Endothelial cell of umbilical vein (primary cell): ENCODE measurements at regions not wholly inside any gene's neighbourhood (a gene's known extent, or its start where the extent isn't known, plus 50 kb on each side); places are given as distances from the start of the nearest gene placed in this dataset.

Experiments used
- BruUV-seq: library from RNA; stranded (reverse); fragments of 400-500 nt; replicated peaks from 2 replicates; lab custom pipeline; 2021; lab: Mats Ljungman, UMichigan
- CTCF ChIA-PET: fragments of 300-600, 350-600 bp; sonication (Branson Sonifier 250); formaldehyde crosslinking; loops from one replicate; lab custom pipeline; 2021; ENCODE audit warnings: antibody characterized with exemption, inconsistent platforms; lab: Charles Lee
- POLR2A ChIA-PET: fragments of 300-600, 350-600 bp; sonication (Branson Sonifier 250); formaldehyde crosslinking; loops from one replicate; lab custom pipeline; 2021; ENCODE audit warnings: antibody characterized with exemption, inconsistent platforms; lab: Charles Lee
- DNase-seq: peaks from one replicate; pipeline ENCODE4 v3.0.0-alpha.2; 2011; ENCODE audit warnings: low read depth, low spot score
- FAIRE-seq: peaks from 2 replicates; lab custom pipeline; 2011; peaks lifted over from hg19 to GRCh38; lab: Jason Lieb, UNC
- H2AFZ ChIP-seq: 2 replicates; pipeline ENCODE4 v1.6.0; 2012; ENCODE audit warnings: low read depth, low read length, control low read depth, inconsistent platforms
- H3K27ac ChIP-seq: 2 replicates; pipeline ENCODE4 v1.5.1; 2011; ENCODE audit warnings: low read depth, mild to moderate bottlenecking, control low read depth, low read length, moderate library complexity; ENCODE audit not compliant: insufficient read depth
- H3K27me3 ChIP-seq, 2 experiments: 2 replicates each; pipeline versions ENCODE4 v1.6.0 to v1.6.1; 2011; ENCODE audit warnings: low read length in 2 of 2, mixed read lengths in 1 of 2; ENCODE audit not compliant: control insufficient read depth in 2 of 2, insufficient read depth in 2 of 2
- H3K36me3 ChIP-seq, 2 experiments: 2 replicates in 1 of 2; 3 replicates in 1 of 2; pipeline ENCODE4 v1.5.1; 2011; ENCODE audit warnings: low read length in 2 of 2, mild to moderate bottlenecking in 1 of 2, moderate library complexity in 1 of 2; ENCODE audit not compliant: control insufficient read depth in 2 of 2, insufficient read depth in 2 of 2; ENCODE audit errors: extremely low read depth in 1 of 2
- H3K4me1 ChIP-seq: 3 replicates; pipeline ENCODE4 v1.5.1; 2011; ENCODE audit warnings: mild to moderate bottlenecking, low read length; ENCODE audit not compliant: control insufficient read depth, insufficient read depth; ENCODE audit errors: extremely low read depth
- H3K4me2 ChIP-seq: 2 replicates; pipeline ENCODE4 v1.6.1; 2011; ENCODE audit warnings: low read length, control low read depth, mixed read lengths; ENCODE audit not compliant: insufficient read depth
- H3K4me3 ChIP-seq, 3 experiments: fragments of 200-600 bp in 1 of 3; sonication (generic), shearing (Covaris generic) in 1 of 3; replicated peaks in 1 of 3; 2 replicates each; pipeline ENCODE4 v1.5.1; 2011 to 2016; ENCODE audit warnings: control low read depth in 3 of 3, low read length in 3 of 3, mild to moderate bottlenecking in 2 of 3, inconsistent platforms in 1 of 3, low read depth in 1 of 3, moderate library complexity in 1 of 3; ENCODE audit not compliant: insufficient read depth in 1 of 3
- H3K79me2 ChIP-seq: 2 replicates; pipeline ENCODE4 v1.6.0; 2012; ENCODE audit warnings: low read length, inconsistent platforms; ENCODE audit not compliant: control insufficient read depth, insufficient read depth
- H3K9ac ChIP-seq: replicated peaks from 2 replicates; pipeline ENCODE3; 2011; ENCODE audit warnings: low read length, control low read depth; ENCODE audit not compliant: insufficient read depth; ENCODE audit errors: extremely low read depth
- H3K9me1 ChIP-seq: replicated peaks from 3 replicates; pipeline ENCODE4 v1.6.0; 2011; ENCODE audit warnings: mild to moderate bottlenecking, low read length; ENCODE audit not compliant: control insufficient read depth, insufficient read depth; ENCODE audit errors: extremely low read depth
- H3K9me3 ChIP-seq: replicated peaks from 2 replicates; pipeline ENCODE4 v1.5.1; 2012; ENCODE audit warnings: low read length, inconsistent platforms; ENCODE audit not compliant: control insufficient read depth, insufficient read depth
- H4K20me1 ChIP-seq: replicated peaks from 2 replicates; pipeline ENCODE3; 2011; ENCODE audit warnings: mild to moderate bottlenecking, low read length; ENCODE audit not compliant: control insufficient read depth, insufficient read depth; ENCODE audit errors: extremely low read depth
- CTCF ChIP-seq, 2 donors: IDR thresholded peaks; 1 replicate in 1 of 2; 2 replicates in 1 of 2; pipeline ENCODE4 v1.5.1; 2011; ENCODE audit warnings: low read length in 2 of 2, mild to moderate bottlenecking in 2 of 2, moderate library complexity in 2 of 2, control low read depth in 1 of 2, inconsistent platforms in 1 of 2, low read depth in 1 of 2; ENCODE audit not compliant: insufficient read depth in 1 of 2; ENCODE audit errors: extremely low read depth in 1 of 2
- EZH2 ChIP-seq: IDR thresholded peaks from 2 replicates; pipeline ENCODE4 v1.6.1; 2012; ENCODE audit warnings: borderline replicate concordance, low read depth, mild to moderate bottlenecking, moderate library complexity, low read length, inconsistent platforms; ENCODE audit not compliant: severe bottlenecking
- FOS ChIP-seq: IDR thresholded peaks from 2 replicates; pipeline ENCODE4 v1.6.1; 2011; ENCODE audit warnings: mild to moderate bottlenecking, low read length, moderate library complexity, borderline replicate concordance; ENCODE audit not compliant: insufficient read depth
- GATA2 ChIP-seq: IDR thresholded peaks from 2 replicates; pipeline ENCODE4 v1.7.0; 2011; ENCODE audit warnings: low read depth, mild to moderate bottlenecking, moderate library complexity, mixed read lengths, low read length; ENCODE audit not compliant: insufficient read length, insufficient read depth
- JUN ChIP-seq: IDR thresholded peaks from 2 replicates; pipeline ENCODE4 v1.6.1; 2011; ENCODE audit warnings: borderline replicate concordance, low read depth; ENCODE audit not compliant: insufficient read length, insufficient read depth
- MYC ChIP-seq: IDR thresholded peaks from one replicate; pipeline ENCODE4 v1.6.1; 2011; ENCODE audit warnings: mild to moderate bottlenecking, low read depth, low read length
- POLR2A ChIP-seq: IDR thresholded peaks from 2 replicates; pipeline ENCODE4 v1.6.1; 2012; ENCODE audit warnings: low read depth, mild to moderate bottlenecking, control low read depth, low read length
- POLR2AphosphoS5 ChIP-seq: IDR thresholded peaks from 2 replicates; pipeline ENCODE4 v1.6.1; 2012; ENCODE audit warnings: low read depth, mild to moderate bottlenecking, control low read depth, low read length, moderate library complexity; ENCODE audit not compliant: insufficient read depth
- dilution Hi-C: fragments of 300-500 bp; cut with MboI; formaldehyde crosslinking; loops from one replicate; pipeline ENCODE4 v1.15.0; 2019; ENCODE audit warnings: low sequenced_read_pairs; ENCODE audit not compliant: extremely low pct_ligation_motif_present
- intact Hi-C: fragments of 100-400 bp; cut with micrococcal nuclease; formaldehyde crosslinking; loops from one replicate; pipeline ENCODE4 v1.10.0; 2022
- TF ChIP-seq, protein P1 (sequence below): IDR thresholded peaks from 2 replicates; pipeline ENCODE4 v1.6.1; 2011; ENCODE audit not compliant: insufficient read depth, insufficient read length

DNA sequence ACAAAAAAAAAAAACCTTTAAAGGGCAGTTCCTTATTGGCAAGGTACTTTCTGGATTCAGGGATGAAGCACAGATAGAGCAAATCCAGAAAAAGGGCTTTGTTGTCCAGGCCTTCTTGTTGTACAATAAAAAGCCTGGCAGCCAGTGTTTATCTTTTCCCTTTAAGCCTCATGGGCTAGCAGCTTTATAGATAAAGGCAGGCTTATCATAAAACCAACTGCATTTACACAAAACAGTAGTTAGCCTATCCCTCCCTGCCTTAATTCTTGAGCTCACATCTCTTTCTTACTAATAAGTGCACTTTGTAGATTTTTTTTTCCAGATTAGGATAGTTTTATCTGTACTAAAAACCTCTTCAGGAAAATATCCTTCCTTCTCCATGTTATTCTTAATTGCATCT is 662.8 kb upstream of the CCDC54 start:
- no TSS peak for BruUV-seq
- FAIRE-seq (no peak), DNase-seq (no peak)
- intact Hi-C loops = no loop called here
- CTCF ChIA-PET = no interaction called here
- no peaks in the 10 kb centered on the region for H3K36me3 ChIP-seq
- no peaks in the 10 kb centered on the region for H3K79me2 ChIP-seq
- H2AFZ ChIP-seq = no peak overlapping the region
- no peak overlapping the region for H3K9ac ChIP-seq
- no peak overlapping the region for H3K27ac ChIP-seq
- no peak overlapping the region for H3K4me3 ChIP-seq
- dilution Hi-C loops = no loop called here
- POLR2A ChIA-PET = no interaction called here
- H3K4me2 ChIP-seq = no peak overlapping the region
- H3K9me1 ChIP-seq = no peaks in the 10 kb centered on the region
- H3K4me1 ChIP-seq = no peaks in the 10 kb centered on the region
- H3K9me3 ChIP-seq = no peaks in the 10 kb centered on the region
- TF ChIP-seq JUN = no peak
- TF ChIP-seq GATA2 = no peak
- TF ChIP-seq, protein P1, sequence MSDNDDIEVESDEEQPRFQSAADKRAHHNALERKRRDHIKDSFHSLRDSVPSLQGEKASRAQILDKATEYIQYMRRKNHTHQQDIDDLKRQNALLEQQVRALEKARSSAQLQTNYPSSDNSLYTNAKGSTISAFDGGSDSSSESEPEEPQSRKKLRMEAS = no peak
- no peaks in the 10 kb centered on the region for H3K27me3 ChIP-seq
- H4K20me1 ChIP-seq = no peaks in the 10 kb centered on the region

DNA sequence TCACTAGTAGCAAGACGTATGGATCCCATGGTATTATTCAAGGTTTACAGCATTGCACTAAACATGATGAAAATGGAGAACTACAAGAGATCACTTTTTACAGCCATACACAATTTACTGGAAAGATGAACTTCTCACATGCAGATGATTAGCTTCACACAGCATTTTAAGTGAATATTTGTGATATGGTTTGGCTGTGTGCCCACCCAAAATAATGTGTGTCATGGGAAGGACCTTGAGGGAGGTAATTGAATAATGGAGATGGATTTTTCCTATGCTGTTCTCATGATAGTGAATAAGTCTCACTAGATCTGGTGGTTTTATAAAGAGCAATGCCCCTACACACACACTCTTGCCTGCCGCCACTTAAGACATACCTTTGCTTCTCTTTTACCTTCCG is 662.0 kb upstream of the CCDC54 start:
- intact Hi-C loops = no loop called here
- H3K36me3 ChIP-seq = no peaks in the 10 kb centered on the region
- no peak overlapping the region for H3K9ac ChIP-seq
- H3K79me2 ChIP-seq = no peaks in the 10 kb centered on the region
- H3K9me1 ChIP-seq = no peaks in the 10 kb centered on the region
- no peaks in the 10 kb centered on the region for H3K4me1 ChIP-seq
- H3K4me2 ChIP-seq = no peak overlapping the region
- ChIA-PET CTCF (no interaction called here), POLR2A (no interaction called here)
- no TSS peak for BruUV-seq
- H3K27ac ChIP-seq = no peak overlapping the region
- H3K4me3 ChIP-seq = no peak overlapping the region
- no peaks in the 10 kb centered on the region for H3K27me3 ChIP-seq
- TF ChIP-seq POLR2AphosphoS5 = no peak
- TF ChIP-seq JUN = no peak
- no peak for TF ChIP-seq POLR2A
- TF ChIP-seq EZH2 = no peak
- TF ChIP-seq GATA2 = no peak
- no peak for TF ChIP-seq FOS
- TF ChIP-seq CTCF (IDR thresholded peaks at IDR 0.05; ENCODE audit: extremely low read depth in 1 of 2, insufficient read depth in 1 of 2, low read depth in 1 of 2, low read length in 2 of 2) = no peak
- no peak for TF ChIP-seq MYC
- TF ChIP-seq, protein P1 = no peak
- dilution Hi-C loops = no loop called here
- H4K20me1 ChIP-seq = no peaks in the 10 kb centered on the region
- no peak overlapping the region for H2AFZ ChIP-seq
- H3K9me3 ChIP-seq = no peaks in the 10 kb centered on the region
- FAIRE-seq (no peak), DNase-seq (no peak)
